OCI-LY7 (cell line): ENCODE measurements at regions not wholly inside any gene's neighbourhood (a gene's known extent, or its start where the extent isn't known, plus 50 kb on each side); places are given as distances from the start of the nearest gene placed in this dataset.

Experiments used
- CTCF ChIP-seq: fragments of 200-600 bp; sonication (generic); conservative IDR thresholded peaks from 2 replicates; pipeline ENCODE4 v1.5.1; 2014; ENCODE audit warnings: mild to moderate bottlenecking, antibody characterized with exemption, low read length, moderate library complexity, mixed read lengths
- EZH2phosphoT487 ChIP-seq: fragments of 200-600 bp; sonication (generic); IDR thresholded peaks from 2 replicates; pipeline ENCODE4 v1.6.1; 2018; ENCODE audit warnings: low read depth, borderline replicate concordance, mild to moderate bottlenecking, mixed run types, antibody characterized with exemption, low read length, moderate library complexity, mixed read lengths

- no peak for TF ChIP-seq CTCF
- TF ChIP-seq EZH2phosphoT487 = no peak
Observed at GRCh38 chr10:62726638-62727037, 77.9 kb upstream of the ADO start.
